Memory B cell (primary cell): ENCODE measurements at regions not wholly inside any gene's neighbourhood (a gene's known extent, or its start where the extent isn't known, plus 50 kb on each side); places are given as distances from the start of the nearest gene placed in this dataset.
"Not testable (repeated sequence)": the region's sequence is repeated elsewhere in the genome, so short reads cannot be mapped to it uniquely, and the experiment has no call there.

Source experiments
- ATAC-seq: fragments of 150-1000 bp; cut with Tn5 transposase; 2 replicates; pipeline ENCODE4 v1.10.0; 2021; ENCODE audit warnings: low read depth, mild to moderate bottlenecking, moderate library complexity
- DNase-seq, 2 donors: peaks; one replicate each; pipeline ENCODE4 v3.0.0; 2022; ENCODE audit warnings: low spot score in 2 of 2
- H3K27ac Mint-ChIP-seq: one replicate; pipeline ENCODE4 v1.8.0; 2022; ENCODE audit warnings: mild to moderate bottlenecking, moderate library complexity, mixed read lengths
- H3K27me3 Mint-ChIP-seq: one replicate; pipeline ENCODE4 v1.8.0; 2022; ENCODE audit warnings: mixed read lengths
- H3K36me3 Mint-ChIP-seq: one replicate; pipeline ENCODE4 v1.8.0; 2022; ENCODE audit warnings: mild to moderate bottlenecking, mixed read lengths
- H3K4me1 Mint-ChIP-seq: one replicate; pipeline ENCODE4 v1.8.0; 2022; ENCODE audit warnings: mixed read lengths
- H3K4me3 Mint-ChIP-seq: one replicate; pipeline ENCODE4 v1.8.0; 2022; ENCODE audit warnings: mild to moderate bottlenecking, moderate library complexity, mixed read lengths
- H3K9me3 Mint-ChIP-seq: one replicate; pipeline ENCODE4 v1.8.0; 2022; ENCODE audit warnings: mixed read lengths

DNA sequence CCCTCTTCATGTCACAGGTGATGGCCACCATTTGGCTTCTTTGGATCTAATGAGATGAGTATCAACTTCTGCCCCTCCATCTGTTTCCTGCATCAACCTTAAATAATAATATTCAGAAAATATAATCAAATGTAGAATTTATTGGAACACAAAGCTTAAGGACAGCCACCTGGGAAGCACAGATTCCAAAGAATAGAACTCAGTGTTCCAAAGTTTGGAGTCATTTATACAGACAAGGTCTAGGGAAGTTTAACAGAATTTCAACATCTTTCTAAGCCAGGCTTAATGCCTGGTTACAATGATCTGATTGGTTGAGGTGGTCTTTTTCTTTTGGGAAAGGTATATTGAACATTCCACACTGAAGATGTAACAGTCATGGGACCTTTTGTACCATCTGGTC, 218.0 kb upstream of the PIEZO2 start:
- DNase-seq: no peak
- H3K36me3 Mint-ChIP-seq: no peaks in the 10 kb centered on the region
- H3K9me3 Mint-ChIP-seq: peaks cover 2% of the 10 kb centered on the region
- peaks cover 3% of the 10 kb centered on the region for H3K27me3 Mint-ChIP-seq
- no peaks in the 10 kb centered on the region for H3K4me1 Mint-ChIP-seq
- ATAC-seq: no peak
- no peak overlapping the region for H3K27ac Mint-ChIP-seq
- H3K4me3 Mint-ChIP-seq: no peak overlapping the region

DNA sequence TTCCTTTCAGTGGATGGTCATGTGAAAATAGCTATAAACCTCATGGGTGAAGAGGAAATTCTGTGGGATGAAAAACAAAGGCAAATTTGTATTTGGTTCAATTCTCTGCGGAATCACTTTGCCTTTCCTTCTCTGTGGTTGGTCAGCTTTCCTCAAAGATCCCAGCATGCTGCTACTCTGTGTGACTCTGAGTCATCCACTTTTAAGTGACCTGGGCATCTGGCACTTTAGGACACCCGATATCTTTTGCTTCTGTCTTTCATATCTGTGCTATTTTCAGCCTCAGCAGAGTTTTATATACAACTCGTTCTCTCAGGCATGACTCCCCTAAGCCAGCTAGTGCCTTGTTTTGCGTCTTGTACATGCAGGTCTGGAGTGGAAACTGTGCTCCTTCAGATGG, 217.0 kb upstream of the PIEZO2 start:
- Mint-ChIP-seq H3K27me3 (peaks cover 3% of the 10 kb centered on the region), H3K4me1 (no peaks in the 10 kb centered on the region), H3K9me3 (peaks cover 2% of the 10 kb centered on the region), H3K27ac (no peak overlapping the region), H3K4me3 (no peak overlapping the region), H3K36me3 (no peaks in the 10 kb centered on the region)
- DNase-seq (no peak), ATAC-seq (no peak)

DNA sequence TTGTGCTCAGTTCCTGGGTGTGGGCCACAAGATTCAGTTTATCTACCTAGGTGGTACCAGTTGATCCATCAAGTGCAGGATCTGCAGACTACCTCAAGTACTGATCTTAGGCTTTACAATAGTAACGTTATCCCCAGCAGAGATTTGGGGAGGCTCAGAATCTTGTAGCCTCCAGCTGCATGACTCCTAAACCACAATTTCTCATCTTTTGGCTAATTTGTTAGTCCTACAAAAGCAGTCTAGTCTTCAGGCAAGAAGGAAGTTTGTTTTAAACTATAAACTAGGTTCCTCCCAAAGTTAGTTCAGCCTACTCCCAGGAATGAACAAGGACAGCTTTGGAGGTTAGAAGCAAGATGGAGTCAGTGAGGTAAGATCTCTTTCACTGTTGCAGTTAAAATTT, 213.5 kb upstream of the PIEZO2 start:
- Mint-ChIP-seq H3K9me3 (peaks cover 2% of the 10 kb centered on the region), H3K27me3 (peaks cover 3% of the 10 kb centered on the region), H3K36me3 (no peaks in the 10 kb centered on the region), H3K4me1 (no peaks in the 10 kb centered on the region), H3K27ac (no peak overlapping the region), H3K4me3 (no peak overlapping the region)
- DNase-seq (no peak), ATAC-seq (no peak)

DNA sequence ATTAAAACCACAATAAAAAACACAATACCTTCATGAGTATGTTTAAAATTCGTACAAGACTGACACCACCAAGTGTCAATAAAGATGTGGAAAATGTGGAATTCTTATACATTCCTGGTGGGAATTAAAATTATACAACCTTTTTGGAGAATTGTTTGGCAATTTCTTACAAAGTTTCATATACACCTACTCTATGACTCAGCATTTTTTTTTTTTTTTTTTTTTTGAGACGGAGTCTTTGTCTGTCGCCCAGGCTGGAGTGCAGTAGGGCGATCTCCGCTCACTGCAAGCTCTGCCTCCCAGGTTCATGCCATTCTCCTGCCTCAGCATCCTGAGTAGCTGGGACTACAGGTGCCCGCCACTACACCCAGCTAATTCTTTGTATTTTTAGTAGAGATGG, 212.5 kb upstream of the PIEZO2 start:
- H3K27ac Mint-ChIP-seq, H3K9me3 Mint-ChIP-seq, H3K36me3 Mint-ChIP-seq, DNase-seq, ATAC-seq, H3K27me3 Mint-ChIP-seq, H3K4me1 Mint-ChIP-seq, H3K4me3 Mint-ChIP-seq: not testable (repeated sequence)

DNA sequence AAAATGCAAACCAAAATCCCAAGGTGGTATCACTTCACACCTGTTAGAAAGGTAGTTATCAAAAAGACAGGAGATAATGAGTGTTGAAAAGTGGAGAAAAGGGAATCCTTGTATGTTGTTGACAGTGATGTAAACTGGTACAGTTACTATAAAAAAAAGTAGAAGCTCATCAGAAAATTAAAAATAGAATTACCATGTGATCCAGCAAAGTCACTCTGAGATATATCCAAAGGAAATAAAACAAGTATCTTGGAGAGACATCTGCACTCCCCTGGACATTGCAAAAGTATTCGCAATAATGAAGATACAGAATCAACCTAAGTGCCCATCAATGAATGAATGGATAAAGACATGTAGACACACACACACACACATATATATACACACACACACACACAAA, 208.3 kb upstream of the PIEZO2 start:
- Mint-ChIP-seq H3K4me3 (no peak overlapping the region), H3K36me3 (no peaks in the 10 kb centered on the region), H3K9me3 (no peaks in the 10 kb centered on the region), H3K27me3 (no peaks in the 10 kb centered on the region), H3K4me1 (no peaks in the 10 kb centered on the region), H3K27ac (no peak overlapping the region)
- DNase-seq (no peak), ATAC-seq (no peak)

DNA sequence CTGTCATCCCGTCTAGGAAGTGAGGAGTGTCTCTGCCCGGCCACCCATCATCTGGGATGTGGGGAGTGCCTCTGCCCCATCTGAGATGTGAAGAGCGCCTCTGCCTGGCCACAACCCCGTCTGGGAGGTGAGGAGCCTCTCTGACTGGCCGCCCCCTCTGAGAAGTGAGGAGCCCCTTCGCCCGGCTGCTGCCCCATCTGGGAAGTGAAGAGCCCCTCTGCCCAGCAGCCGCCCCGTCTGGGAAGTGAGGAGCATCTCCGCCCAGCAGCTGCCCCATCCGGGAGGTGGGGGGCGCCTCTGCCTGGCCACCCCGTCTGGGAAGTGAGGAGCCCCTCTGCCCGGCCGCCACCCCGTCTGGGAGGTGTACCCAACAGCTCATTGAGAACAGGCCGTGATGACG, 195.2 kb upstream of the PIEZO2 start:
- peaks cover 14% of the 10 kb centered on the region for H3K9me3 Mint-ChIP-seq
- H3K4me1 Mint-ChIP-seq, H3K27ac Mint-ChIP-seq, DNase-seq, H3K27me3 Mint-ChIP-seq, H3K36me3 Mint-ChIP-seq, ATAC-seq, H3K4me3 Mint-ChIP-seq: not testable (repeated sequence)

DNA sequence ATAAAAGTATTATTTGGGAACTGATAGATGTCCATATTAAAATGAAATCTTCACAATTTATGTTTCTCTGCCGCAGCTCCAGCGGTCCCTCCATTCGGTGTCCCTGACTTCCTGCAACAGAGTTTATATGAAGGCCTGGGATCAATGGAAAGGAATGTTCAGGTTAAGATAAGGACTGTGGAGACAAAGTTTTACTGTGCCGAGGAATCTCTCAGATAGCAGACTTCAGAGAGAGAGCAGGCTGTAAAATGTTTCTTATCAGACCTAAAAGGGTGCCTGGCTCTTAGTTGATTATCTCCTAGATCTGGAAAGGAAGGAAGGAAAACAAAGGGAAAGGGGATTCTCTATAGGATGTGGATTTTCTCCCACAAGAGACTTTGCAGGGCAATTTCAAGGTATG, 193.7 kb upstream of the PIEZO2 start:
- H3K27ac Mint-ChIP-seq: no peak overlapping the region
- peaks cover 10% of the 10 kb centered on the region for H3K9me3 Mint-ChIP-seq
- no peaks in the 10 kb centered on the region for H3K27me3 Mint-ChIP-seq
- ATAC-seq (no peak), DNase-seq (no peak)
- H3K4me3 Mint-ChIP-seq: no peak overlapping the region
- H3K36me3 Mint-ChIP-seq: no peaks in the 10 kb centered on the region
- no peaks in the 10 kb centered on the region for H3K4me1 Mint-ChIP-seq

DNA sequence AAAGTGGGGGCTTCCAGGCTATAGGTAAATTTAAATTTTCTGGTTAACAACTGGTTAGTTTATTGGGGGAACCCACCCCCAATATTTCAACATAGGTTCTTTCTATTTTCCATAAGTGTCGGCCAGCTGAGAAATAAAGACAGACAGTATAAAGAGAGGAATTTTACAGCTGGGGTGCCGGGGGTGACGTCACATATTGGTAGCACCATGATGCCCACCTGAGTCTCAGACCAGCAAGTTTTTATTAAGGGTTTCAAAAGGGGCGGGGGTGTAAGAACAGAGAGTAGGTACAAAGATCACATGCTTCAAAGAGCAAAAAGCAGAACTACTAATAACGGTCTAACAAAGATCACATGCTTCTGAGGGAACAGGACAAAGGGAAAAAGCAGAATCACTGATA, 192.7 kb upstream of the PIEZO2 start:
- H3K4me1 Mint-ChIP-seq, H3K27ac Mint-ChIP-seq, H3K4me3 Mint-ChIP-seq, H3K27me3 Mint-ChIP-seq, DNase-seq, H3K9me3 Mint-ChIP-seq, H3K36me3 Mint-ChIP-seq, ATAC-seq: not testable (repeated sequence)

DNA sequence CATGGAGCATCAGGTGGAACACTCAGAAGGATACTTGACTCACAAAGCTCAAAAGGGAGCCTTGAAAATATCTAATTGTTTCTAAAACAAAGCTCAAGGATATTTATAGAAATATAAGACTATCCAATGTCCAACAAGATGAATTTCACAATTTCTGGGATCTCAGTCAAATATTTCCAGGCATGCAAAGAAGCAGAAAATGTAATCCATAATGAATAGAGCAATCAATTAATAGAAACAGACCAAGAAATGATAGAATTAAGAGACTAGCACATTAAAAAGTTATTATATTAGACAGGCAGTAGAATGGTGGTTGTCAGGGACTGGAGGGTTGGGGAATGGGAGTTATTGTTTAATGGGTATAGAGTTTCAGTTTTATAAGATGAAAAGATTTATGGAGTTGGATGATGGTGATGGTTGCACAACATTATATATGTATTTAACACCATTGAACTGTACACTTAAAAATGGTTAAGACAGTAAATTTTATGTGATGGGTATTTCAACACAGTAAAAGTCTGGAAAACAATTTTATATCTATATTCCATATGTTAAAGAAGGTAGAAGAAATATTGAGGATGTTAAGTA, 189.9 kb upstream of the PIEZO2 start:
- H3K4me3 Mint-ChIP-seq: no peak overlapping the region
- H3K27ac Mint-ChIP-seq: no peak overlapping the region
- no peaks in the 10 kb centered on the region for H3K4me1 Mint-ChIP-seq
- ATAC-seq (no peak), DNase-seq (no peak)
- H3K27me3 Mint-ChIP-seq: no peaks in the 10 kb centered on the region
- no peaks in the 10 kb centered on the region for H3K36me3 Mint-ChIP-seq
- H3K9me3 Mint-ChIP-seq: peaks cover 3% of the 10 kb centered on the region

DNA sequence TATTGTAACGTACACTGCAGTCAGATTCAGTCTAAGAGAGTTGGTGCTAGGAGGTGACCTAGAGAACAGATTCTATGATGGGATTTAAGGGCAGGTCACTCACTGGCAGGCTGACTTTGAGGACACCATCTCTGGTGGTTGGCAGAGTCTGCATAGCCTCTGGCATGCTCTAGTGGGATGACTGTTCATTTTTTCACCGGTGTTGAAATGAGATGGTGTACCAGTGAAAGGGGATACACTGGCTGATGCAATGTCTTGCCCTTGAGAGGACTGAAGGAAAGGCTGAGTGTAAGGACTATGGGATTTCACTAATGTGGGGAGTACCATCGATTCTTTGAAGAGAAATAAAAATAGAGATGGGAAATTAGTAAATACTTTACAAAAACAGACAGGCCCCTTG, 186.9 kb upstream of the PIEZO2 start:
- Mint-ChIP-seq H3K27ac (no peak overlapping the region), H3K36me3 (no peaks in the 10 kb centered on the region), H3K9me3 (no peaks in the 10 kb centered on the region), H3K27me3 (no peaks in the 10 kb centered on the region), H3K4me1 (no peaks in the 10 kb centered on the region), H3K4me3 (no peak overlapping the region)
- no peak for ATAC-seq
- no peak for DNase-seq

DNA sequence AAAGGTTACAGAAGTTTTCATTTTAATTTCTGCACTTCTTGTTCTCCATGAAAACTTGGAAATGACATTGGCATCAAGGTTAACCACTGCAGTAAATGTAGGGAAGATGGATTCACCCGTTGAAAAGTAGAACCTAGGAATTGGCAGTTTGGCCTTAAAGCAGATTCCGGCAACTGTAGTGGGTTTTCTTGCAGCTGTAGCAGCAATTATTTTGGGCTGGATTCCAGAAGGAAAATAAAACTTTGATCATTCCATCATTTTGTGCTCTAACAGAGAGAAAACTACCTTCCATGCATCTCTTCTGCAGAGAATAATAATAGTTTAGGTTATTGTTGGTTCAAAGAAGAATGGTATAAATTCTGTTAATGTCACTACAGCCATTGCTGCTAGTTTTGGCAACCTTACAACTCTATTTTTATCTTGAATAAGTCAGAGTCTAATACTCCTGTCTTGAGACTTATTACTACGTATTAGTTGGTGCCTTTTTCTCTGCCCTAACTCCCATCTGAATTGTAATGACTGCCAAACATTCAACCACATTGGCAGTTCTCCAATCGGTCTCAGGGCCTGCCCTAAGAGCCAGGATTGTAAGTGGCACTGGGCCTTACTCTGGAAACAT, 178.1 kb upstream of the PIEZO2 start:
- no peak overlapping the region for H3K4me3 Mint-ChIP-seq
- H3K27ac Mint-ChIP-seq: no peak overlapping the region
- H3K36me3 Mint-ChIP-seq: no peaks in the 10 kb centered on the region
- no peaks in the 10 kb centered on the region for H3K4me1 Mint-ChIP-seq
- H3K27me3 Mint-ChIP-seq: no peaks in the 10 kb centered on the region
- DNase-seq: no peak
- no peaks in the 10 kb centered on the region for H3K9me3 Mint-ChIP-seq
- ATAC-seq: no peak

DNA sequence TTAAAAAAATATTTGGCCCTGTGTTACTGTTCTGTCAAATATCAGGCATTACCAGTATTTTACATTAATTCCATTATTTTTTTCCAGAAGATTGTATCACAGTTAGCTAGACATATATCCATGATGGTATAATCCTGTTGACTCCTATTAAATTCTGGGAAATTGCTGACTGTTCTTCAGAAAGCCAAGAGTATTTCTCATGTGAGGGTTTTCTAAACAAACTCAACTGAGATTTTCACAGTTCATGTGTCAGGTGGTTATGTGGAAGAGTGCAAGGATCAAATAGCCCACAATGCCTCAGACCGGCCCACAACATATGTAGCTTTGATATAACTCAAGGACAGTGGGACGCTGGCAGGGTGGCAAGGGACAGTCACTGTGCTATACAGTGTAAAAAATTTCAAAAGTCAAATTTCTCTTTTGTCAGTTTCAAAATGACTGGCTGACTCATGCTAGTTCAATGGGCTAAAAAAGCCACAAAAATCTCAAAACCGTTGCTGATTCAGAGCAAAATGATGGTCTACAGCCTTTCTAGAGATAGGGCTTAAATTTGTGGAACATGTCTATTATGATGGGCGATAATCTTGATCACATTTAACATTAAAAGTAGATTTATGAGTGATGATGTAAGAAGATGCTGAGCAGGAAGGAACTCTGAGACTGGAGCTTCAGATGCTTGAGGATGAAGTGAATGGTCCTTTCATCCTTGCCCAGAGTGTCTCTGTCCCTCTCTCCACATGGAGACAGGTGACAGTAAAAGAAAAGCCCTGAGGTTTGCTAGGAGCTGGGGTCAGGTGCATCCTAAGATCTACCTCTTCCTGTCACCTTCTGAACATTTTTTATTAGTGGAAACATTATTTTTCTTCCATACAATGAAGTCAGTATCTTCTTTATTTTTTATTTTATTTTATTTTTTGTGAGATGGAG, 175.8 kb upstream of the PIEZO2 start:
- ATAC-seq (no peak), DNase-seq (no peak)
- Mint-ChIP-seq H3K27me3 (no peaks in the 10 kb centered on the region), H3K4me3 (no peak overlapping the region), H3K9me3 (no peaks in the 10 kb centered on the region), H3K4me1 (no peaks in the 10 kb centered on the region), H3K27ac (no peak overlapping the region), H3K36me3 (no peaks in the 10 kb centered on the region)

DNA sequence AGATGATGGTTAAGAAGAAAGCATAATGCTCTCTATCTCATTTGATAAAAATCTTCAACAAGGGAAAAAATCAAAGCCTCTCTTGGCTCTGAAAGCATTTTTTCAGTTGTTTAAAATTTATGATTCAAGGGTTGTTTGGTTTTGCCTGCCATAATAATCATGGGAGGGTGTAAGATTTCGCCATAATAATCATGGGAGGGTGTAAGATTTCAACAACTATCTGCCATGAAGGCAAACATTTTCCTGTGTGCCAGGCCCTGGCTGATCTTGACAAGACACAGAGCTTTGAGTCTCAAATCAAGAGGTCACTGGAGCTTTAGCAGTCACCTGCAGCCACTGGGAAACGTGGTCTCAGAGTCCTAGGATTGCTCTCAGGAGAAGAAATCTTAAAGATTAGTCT, 175.1 kb upstream of the PIEZO2 start:
- H3K27me3 Mint-ChIP-seq: no peaks in the 10 kb centered on the region
- no peak overlapping the region for H3K4me3 Mint-ChIP-seq
- DNase-seq (no peak), ATAC-seq (no peak)
- H3K36me3 Mint-ChIP-seq: no peaks in the 10 kb centered on the region
- H3K4me1 Mint-ChIP-seq: no peaks in the 10 kb centered on the region
- H3K27ac Mint-ChIP-seq: no peak overlapping the region
- H3K9me3 Mint-ChIP-seq: peaks cover under 1% of the 10 kb centered on the region

DNA sequence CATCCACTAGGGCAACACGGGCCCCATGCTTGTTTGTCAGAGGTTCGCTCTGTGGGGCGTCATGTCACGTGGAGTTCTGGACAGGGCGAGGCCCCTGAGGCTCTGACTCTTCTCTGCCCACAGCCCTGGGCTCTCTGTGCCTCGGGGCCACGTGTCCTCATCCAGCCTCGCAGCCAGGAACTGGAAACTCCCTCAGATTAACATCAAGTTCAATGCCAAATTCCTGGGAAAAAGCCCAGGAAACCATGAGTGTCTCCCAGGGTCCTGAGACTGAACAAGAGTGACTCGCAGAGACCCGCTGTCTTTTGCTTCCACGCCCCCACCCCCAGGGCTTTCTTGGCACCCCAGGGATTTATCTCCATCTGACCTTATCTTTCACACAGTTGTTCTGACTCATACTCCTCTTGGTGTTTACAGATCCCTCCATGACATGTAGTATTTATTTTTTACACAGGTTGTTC, 174.0 kb upstream of the PIEZO2 start:
- H3K27me3 Mint-ChIP-seq: no peaks in the 10 kb centered on the region
- H3K4me3 Mint-ChIP-seq: no peak overlapping the region
- H3K36me3 Mint-ChIP-seq: no peaks in the 10 kb centered on the region
- DNase-seq (no peak), ATAC-seq (no peak)
- H3K9me3 Mint-ChIP-seq: peaks cover 1% of the 10 kb centered on the region
- H3K4me1 Mint-ChIP-seq: no peaks in the 10 kb centered on the region
- no peak overlapping the region for H3K27ac Mint-ChIP-seq
